ENCODE measurements at regions not wholly inside any gene's neighbourhood (a gene's known extent, or its start where the extent isn't known, plus 50 kb on each side); places are given as distances from the start of the nearest gene placed in this dataset.

- no peak for TF ChIP-seq PML (IDR thresholded peaks at IDR 0.05; ENCODE audit: low read length)
Measured at GRCh38 chr12:77559400-77560074, 271.2 kb upstream of the NAV3 start (continued).

- Histone ChIP-seq H3K9ac (ENCODE audit: control insufficient read depth, insufficient read depth, low read length) (no peak overlapping the region), H2AFZ (ENCODE audit: control insufficient read depth, low read depth, low read length) (no peak overlapping the region), H3K27ac (ENCODE audit: control insufficient read depth, insufficient read depth) (no peak overlapping the region), H3K4me3 (no peak overlapping the region), H3K27me3 (replicated peaks in 1 of 2; ENCODE audit: control insufficient read depth in 2 of 2, insufficient read depth in 2 of 2, low read length in 1 of 2) (no peaks in the 10 kb centered on the region), H3K4me1 (ENCODE audit: control insufficient read depth, insufficient read depth, low read length) (peaks cover 3% of the 10 kb centered on the region; the same call in 1 of the 2 replicates), H3K36me3 (ENCODE audit: control insufficient read depth in 2 of 2, insufficient read depth in 2 of 2, low read length in 1 of 2) (no peaks in the 10 kb centered on the region), H3K79me2 (ENCODE audit: control insufficient read depth, insufficient read depth, low read length) (no peaks in the 10 kb centered on the region), H3K4me2 (ENCODE audit: control insufficient read depth, insufficient read depth) (no peak overlapping the region), H3K9me3 (replicated peaks; ENCODE audit: control insufficient read depth, insufficient read depth, low read length) (no peaks in the 10 kb centered on the region), H4K20me1 (ENCODE audit: control insufficient read depth, insufficient read depth) (no peaks in the 10 kb centered on the region)
- no peak for FAIRE-seq
- intact Hi-C loops (cut with micrococcal nuclease; ENCODE audit: unreplicated experiment) (no loop called here), in situ Hi-C loops (cut with MboI) (no loop called here)
- ATAC-seq, result no peak
- ChIA-PET POLR2A (no interaction called here), SMC1A (ENCODE audit: uncharacterized antibody, unreplicated experiment) (no interaction called here), CTCF (no interaction called here), RAD21 (ENCODE audit: unreplicated experiment) (no interaction called here)
- DNase-seq (ENCODE audit: low read depth, low spot score), result no peak
- TF ChIP-seq NFYA (IDR thresholded peaks at IDR 0.05; ENCODE audit: borderline replicate concordance, low read depth, low read length) (no peak), SMAD5 (IDR thresholded peaks at IDR 0.05; ENCODE audit: low read depth) (no peak), IKZF2 (IDR thresholded peaks at IDR 0.05) (no peak), PRDM15 (CRISPR knock-in tag; IDR thresholded peaks at IDR 0.05) (no peak), POLR2AphosphoS2 (IDR thresholded peaks at IDR 0.05; ENCODE audit: low read depth, low read length) (no peak), MAX (IDR thresholded peaks at IDR 0.05; ENCODE audit: low read depth, low read length) (no peak), GATAD2B (conservative IDR thresholded peaks at IDR 0.05; ENCODE audit: low read depth) (no peak), IRF4 (IDR thresholded peaks at IDR 0.05; ENCODE audit: low read depth, low read length) (no peak), DPF2 (IDR thresholded peaks at IDR 0.05) (no peak), NR2C2 (IDR thresholded peaks at IDR 0.05; ENCODE audit: borderline replicate concordance, control insufficient read depth, insufficient read length, low read depth) (no peak), NKRF (conservative IDR thresholded peaks at IDR 0.05) (no peak), NR2C1 (IDR thresholded peaks at IDR 0.05) (no peak), SRF (IDR thresholded peaks at IDR 0.05; ENCODE audit: low read depth in 2 of 2, low read length in 2 of 2) (no peak), PBX3 (IDR thresholded peaks at IDR 0.05; ENCODE audit: insufficient replicate concordance, low read depth, low read length) (no peak), EGR1 (IDR thresholded peaks at IDR 0.05; ENCODE audit: borderline replicate concordance in 1 of 2, low read depth in 2 of 2, low read length in 2 of 2) (no peak), MEF2B (IDR thresholded peaks at IDR 0.05; ENCODE audit: partially characterized antibody, poor library complexity, severe bottlenecking) (no peak)
- no TSS peak for BruUV-seq (replicated peaks)
- WGBS (ENCODE audit: insufficient coverage, insufficient replicate concordance, low lambda C conversion rate, missing lambda C conversion rate), result 68% methylated on average over 4 of the region's 4 CpGs
Measured at GRCh38 chr12:77555074-77555473, 275.6 kb upstream of the NAV3 start.

All from GM12878 (cell line).